ENCODE measurements at regions not wholly inside any gene's neighbourhood (a gene's known extent, or its start where the extent isn't known, plus 50 kb on each side); places are given as distances from the start of the nearest gene placed in this dataset.

- no peak for TF ChIP-seq CTCF (IDR thresholded peaks at IDR 0.05; ENCODE audit: poor library complexity, severe bottlenecking)
- TF ChIP-seq TAF1 (IDR thresholded peaks at IDR 0.05; ENCODE audit: low read depth) = no peak
Measured at GRCh38 chr15:62647202-62647842, 395.2 kb upstream of the TPM1 start (continued).

GRCh38 chr15:62647843-62648505 lies 394.6 kb upstream of the TPM1 start:
- H3F3A ChIP-seq (ENCODE audit: insufficient read depth, low read length, poor library complexity, severe bottlenecking) = no peaks in the 10 kb centered on the region
- H3K9ac ChIP-seq (ENCODE audit: low read length) = no peak overlapping the region
- no peaks in the 10 kb centered on the region for H3K9me2 ChIP-seq (ENCODE audit: insufficient read depth, low read length)
- no peaks in the 10 kb centered on the region for H3K27me3 ChIP-seq (ENCODE audit: insufficient read depth, low read depth, low read length)
- H3K79me2 ChIP-seq (replicated peaks; ENCODE audit: insufficient read depth, low read length) = no peaks in the 10 kb centered on the region
- no peaks in the 10 kb centered on the region for H3K9me3 ChIP-seq (ENCODE audit: low read length)
- H3K27ac ChIP-seq (ENCODE audit: low read length) = no peak overlapping the region
- no peak for TF ChIP-seq SMC3 (conservative IDR thresholded peaks at IDR 0.05; ENCODE audit: poor library complexity)
- no peak for TF ChIP-seq EZH2 (IDR thresholded peaks at IDR 0.05; ENCODE audit: borderline replicate concordance, insufficient read depth, low read length, poor library complexity, severe bottlenecking)
- no peak for TF ChIP-seq RAD21 (conservative IDR thresholded peaks at IDR 0.05)
- no peak for TF ChIP-seq MXI1 (conservative IDR thresholded peaks at IDR 0.05; ENCODE audit: poor library complexity, severe bottlenecking)
- no peak for TF ChIP-seq POLR2AphosphoS5 (IDR thresholded peaks at IDR 0.05)
- TF ChIP-seq TAF1 (IDR thresholded peaks at IDR 0.05; ENCODE audit: low read depth) = no peak
- no peak for TF ChIP-seq CTCF (IDR thresholded peaks at IDR 0.05; ENCODE audit: poor library complexity, severe bottlenecking)
- no peak for TF ChIP-seq EP300 (conservative IDR thresholded peaks at IDR 0.05; ENCODE audit: poor library complexity, severe bottlenecking)
- TF ChIP-seq REST (IDR thresholded peaks at IDR 0.05; ENCODE audit: borderline replicate concordance) = no peak
- no peak overlapping the region for H2AFZ ChIP-seq (ENCODE audit: low read depth, low read length)
- H3K36me3 ChIP-seq (ENCODE audit: insufficient read depth, low read length) = no peaks in the 10 kb centered on the region
- no peak overlapping the region for H3K4me3 ChIP-seq (ENCODE audit: low read length)
- no peak overlapping the region for H3K4me2 ChIP-seq (ENCODE audit: low read length)
- H4K20me1 ChIP-seq (ENCODE audit: insufficient read depth) = no peaks in the 10 kb centered on the region
